ENCODE measurements at regions not wholly inside any gene's neighbourhood (a gene's known extent, or its start where the extent isn't known, plus 50 kb on each side); places are given as distances from the start of the nearest gene placed in this dataset.

DNA sequence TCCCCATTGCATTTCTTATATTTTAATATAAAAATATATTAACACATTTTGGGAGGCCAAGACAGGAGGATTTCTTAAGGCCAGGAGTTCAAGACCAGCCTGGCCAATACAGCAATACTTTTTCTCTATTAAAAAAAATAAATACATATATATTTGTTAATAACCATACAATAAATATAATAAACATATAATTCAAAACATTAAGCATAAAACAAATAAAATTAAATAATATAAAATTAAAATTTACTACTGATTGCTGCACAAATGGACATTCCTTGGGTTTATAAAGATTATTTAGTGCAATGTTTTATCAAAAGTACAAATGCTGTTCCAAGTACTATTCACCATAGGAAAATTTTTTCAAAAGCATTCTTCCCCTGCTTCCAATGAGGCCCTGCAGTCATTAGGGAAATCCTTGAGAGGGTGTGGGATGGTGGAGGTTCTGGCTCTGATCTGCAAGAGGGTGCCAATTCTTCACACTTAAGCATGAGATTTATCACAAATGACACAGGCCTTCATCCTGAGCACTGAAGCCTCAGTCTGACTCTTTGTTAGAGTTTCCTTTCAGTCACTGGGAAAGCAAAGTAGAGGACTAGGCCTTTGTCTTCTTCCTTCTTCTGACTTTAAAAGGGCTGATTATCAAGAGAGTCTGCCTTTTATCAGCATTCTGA, 596.7 kb downstream of the EPM2A start:
- Histone ChIP-seq H3K27me3 (ENCODE audit: control insufficient read depth, low read length) (no peaks in the 10 kb centered on the region), H4K20me1 (ENCODE audit: control insufficient read depth, insufficient read depth, low read depth, low read length) (no peaks in the 10 kb centered on the region), H3K27ac (ENCODE audit: low read depth, low read length) (no peak overlapping the region), H3K36me3 (ENCODE audit: control insufficient read depth, low read length) (no peaks in the 10 kb centered on the region), H3K4me3 (ENCODE audit: low read length) (no peak overlapping the region), H3K4me1 (ENCODE audit: control insufficient read depth, low read length) (no peaks in the 10 kb centered on the region), H3F3A (ENCODE audit: control insufficient read depth, insufficient read depth) (no peaks in the 10 kb centered on the region), H3K4me2 (ENCODE audit: low read length) (no peak overlapping the region), H3K9me2 (replicated peaks; ENCODE audit: control insufficient read depth, low read length) (no peaks in the 10 kb centered on the region), H3K79me2 (ENCODE audit: control insufficient read depth, low read length) (no peaks in the 10 kb centered on the region), H3K9me3 (ENCODE audit: control insufficient read depth, insufficient read depth, low read length) (no peaks in the 10 kb centered on the region)
- TF ChIP-seq EZH2phosphoT487 (IDR thresholded peaks at IDR 0.05; ENCODE audit: borderline replicate concordance, low read length): no peak
- TF ChIP-seq, protein P1, sequence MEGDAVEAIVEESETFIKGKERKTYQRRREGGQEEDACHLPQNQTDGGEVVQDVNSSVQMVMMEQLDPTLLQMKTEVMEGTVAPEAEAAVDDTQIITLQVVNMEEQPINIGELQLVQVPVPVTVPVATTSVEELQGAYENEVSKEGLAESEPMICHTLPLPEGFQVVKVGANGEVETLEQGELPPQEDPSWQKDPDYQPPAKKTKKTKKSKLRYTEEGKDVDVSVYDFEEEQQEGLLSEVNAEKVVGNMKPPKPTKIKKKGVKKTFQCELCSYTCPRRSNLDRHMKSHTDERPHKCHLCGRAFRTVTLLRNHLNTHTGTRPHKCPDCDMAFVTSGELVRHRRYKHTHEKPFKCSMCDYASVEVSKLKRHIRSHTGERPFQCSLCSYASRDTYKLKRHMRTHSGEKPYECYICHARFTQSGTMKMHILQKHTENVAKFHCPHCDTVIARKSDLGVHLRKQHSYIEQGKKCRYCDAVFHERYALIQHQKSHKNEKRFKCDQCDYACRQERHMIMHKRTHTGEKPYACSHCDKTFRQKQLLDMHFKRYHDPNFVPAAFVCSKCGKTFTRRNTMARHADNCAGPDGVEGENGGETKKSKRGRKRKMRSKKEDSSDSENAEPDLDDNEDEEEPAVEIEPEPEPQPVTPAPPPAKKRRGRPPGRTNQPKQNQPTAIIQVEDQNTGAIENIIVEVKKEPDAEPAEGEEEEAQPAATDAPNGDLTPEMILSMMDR (IDR thresholded peaks at IDR 0.05; ENCODE audit: low read depth, low read length, poor library complexity, severe bottlenecking): no peak

DNA sequence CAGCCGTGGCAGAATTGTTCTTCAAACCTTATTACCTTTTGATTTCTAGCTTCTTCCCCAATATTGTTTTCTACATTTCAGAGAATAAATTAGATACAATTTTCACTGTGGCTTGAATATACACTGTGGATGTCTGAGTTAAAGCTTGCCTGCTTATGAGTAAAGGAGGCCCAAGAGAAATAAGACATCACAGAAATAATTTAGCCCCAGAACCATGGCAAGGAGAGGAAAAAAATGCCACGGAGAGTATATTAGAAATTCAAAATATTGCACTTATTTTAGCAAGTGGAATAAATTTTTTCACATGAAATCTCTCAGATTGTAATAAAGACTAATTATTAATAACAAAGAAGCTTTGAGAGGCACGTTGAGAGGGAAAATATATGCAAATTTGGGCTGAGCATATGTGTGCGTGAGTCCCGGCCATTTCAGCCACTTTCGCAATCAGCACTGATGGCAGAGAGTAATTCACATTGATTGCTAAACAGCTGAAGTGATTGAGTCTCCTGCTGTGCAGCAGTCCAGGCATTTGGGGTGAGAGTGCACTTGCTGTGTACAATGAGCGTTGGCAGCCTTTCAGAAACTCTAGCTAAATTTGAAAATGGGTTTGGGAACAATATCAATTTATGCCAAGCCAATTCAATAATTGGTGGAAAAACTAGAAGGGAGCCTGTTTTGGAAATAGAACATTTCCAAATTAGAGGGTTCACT, 596.0 kb downstream of the EPM2A start:
- Histone ChIP-seq H3K36me3 (ENCODE audit: control insufficient read depth, low read length) (no peaks in the 10 kb centered on the region), H3K4me2 (ENCODE audit: low read length) (no peak overlapping the region), H3K4me1 (ENCODE audit: control insufficient read depth, low read length) (no peaks in the 10 kb centered on the region), H3K27me3 (ENCODE audit: control insufficient read depth, low read length) (no peaks in the 10 kb centered on the region), H3K9me3 (ENCODE audit: control insufficient read depth, insufficient read depth, low read length) (no peaks in the 10 kb centered on the region), H3K27ac (ENCODE audit: low read depth, low read length) (no peak overlapping the region), H3K9me2 (replicated peaks; ENCODE audit: control insufficient read depth, low read length) (no peaks in the 10 kb centered on the region), H3K79me2 (ENCODE audit: control insufficient read depth, low read length) (no peaks in the 10 kb centered on the region), H3K4me3 (ENCODE audit: low read length) (no peak overlapping the region), H3F3A (ENCODE audit: control insufficient read depth, insufficient read depth) (no peaks in the 10 kb centered on the region), H4K20me1 (ENCODE audit: control insufficient read depth, insufficient read depth, low read depth, low read length) (no peaks in the 10 kb centered on the region)
- TF ChIP-seq EZH2phosphoT487 (IDR thresholded peaks at IDR 0.05; ENCODE audit: borderline replicate concordance, low read length): no peak
- TF ChIP-seq, protein P1 (IDR thresholded peaks at IDR 0.05; ENCODE audit: low read depth, low read length, poor library complexity, severe bottlenecking): no peak

DNA sequence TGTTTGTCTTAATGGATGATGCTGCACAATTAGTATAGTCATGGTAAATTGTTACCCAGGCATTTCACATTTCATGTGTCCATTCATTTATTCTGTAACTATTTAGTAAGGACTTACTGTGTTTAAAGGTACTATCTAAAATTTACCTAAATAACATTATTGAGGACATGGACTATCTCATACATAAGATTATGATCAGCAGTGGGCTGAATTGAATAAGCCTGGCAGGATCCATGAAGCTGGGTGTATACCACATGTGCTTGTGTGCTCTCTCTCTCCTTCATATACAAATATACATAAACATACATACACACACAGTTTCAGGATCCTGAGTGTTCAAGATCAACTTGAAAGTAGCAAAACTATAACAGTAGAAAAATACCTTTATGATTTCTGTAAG, 595.4 kb downstream of the EPM2A start:
- Histone ChIP-seq H4K20me1 (ENCODE audit: control insufficient read depth, insufficient read depth, low read depth, low read length) (no peaks in the 10 kb centered on the region), H3K27me3 (ENCODE audit: control insufficient read depth, low read length) (no peaks in the 10 kb centered on the region), H3K4me2 (ENCODE audit: low read length) (no peak overlapping the region), H3F3A (ENCODE audit: control insufficient read depth, insufficient read depth) (no peaks in the 10 kb centered on the region), H3K27ac (ENCODE audit: low read depth, low read length) (no peak overlapping the region), H3K4me1 (ENCODE audit: control insufficient read depth, low read length) (no peaks in the 10 kb centered on the region), H3K36me3 (ENCODE audit: control insufficient read depth, low read length) (no peaks in the 10 kb centered on the region), H3K4me3 (ENCODE audit: low read length) (no peak overlapping the region), H3K9me2 (replicated peaks; ENCODE audit: control insufficient read depth, low read length) (no peaks in the 10 kb centered on the region), H3K79me2 (ENCODE audit: control insufficient read depth, low read length) (no peaks in the 10 kb centered on the region), H3K9me3 (ENCODE audit: control insufficient read depth, insufficient read depth, low read length) (no peaks in the 10 kb centered on the region)
- TF ChIP-seq EZH2phosphoT487 (IDR thresholded peaks at IDR 0.05; ENCODE audit: borderline replicate concordance, low read length): no peak
- TF ChIP-seq, protein P1 (IDR thresholded peaks at IDR 0.05; ENCODE audit: low read depth, low read length, poor library complexity, severe bottlenecking): no peak
